AG10803 (cell line): ENCODE measurements at regions not wholly inside any gene's neighbourhood (a gene's known extent, or its start where the extent isn't known, plus 50 kb on each side); places are given as distances from the start of the nearest gene placed in this dataset.

ENCODE experiments used
- DNase-seq: peaks from one replicate; pipeline ENCODE4 v3.0.0; 2010; ENCODE audit warnings: low read depth
- H3K4me3 ChIP-seq: 2 replicates; pipeline ENCODE4 v1.5.1; 2011; ENCODE audit warnings: mild to moderate bottlenecking, low read length, control low read depth
- CTCF ChIP-seq: conservative IDR thresholded peaks from 2 replicates; pipeline ENCODE4 v1.5.1; 2011; ENCODE audit warnings: mild to moderate bottlenecking, low read length, control low read depth, inconsistent platforms

GRCh38 chr5:91885291-91886265 is 502.5 kb upstream of the ARRDC3 start:
- TF ChIP-seq CTCF, result no peak
- no peak for DNase-seq
- no peak overlapping the region for H3K4me3 ChIP-seq

GRCh38 chr5:91884036-91884435 is 500.9 kb upstream of the ARRDC3 start:
- DNase-seq, result no peak
- no peak for TF ChIP-seq CTCF
- no peak overlapping the region for H3K4me3 ChIP-seq

GRCh38 chr5:91875196-91875779 is 492.2 kb upstream of the ARRDC3 start:
- TF ChIP-seq CTCF, result no peak
- H3K4me3 ChIP-seq, result no peak overlapping the region
- no peak for DNase-seq

GRCh38 chr5:91867799-91868198 is 484.7 kb upstream of the ARRDC3 start:
- no peak for DNase-seq
- H3K4me3 ChIP-seq, result no peak overlapping the region
- TF ChIP-seq CTCF, result no peak

GRCh38 chr5:91865915-91866314 is 482.8 kb upstream of the ARRDC3 start:
- DNase-seq, result peak; percentile 2
- H3K4me3 ChIP-seq, result no peak overlapping the region
- TF ChIP-seq CTCF, result no peak

- no peak overlapping the region for H3K4me3 ChIP-seq
- DNase-seq, result no peak
- TF ChIP-seq CTCF, result no peak
Measured at GRCh38 chr5:91864962-91865361, 481.8 kb upstream of the ARRDC3 start.

GRCh38 chr5:91851670-91852069 is 468.6 kb upstream of the ARRDC3 start:
- DNase-seq, result no peak
- TF ChIP-seq CTCF, result no peak
- H3K4me3 ChIP-seq, result no peak overlapping the region
